H1 (cell line): ENCODE measurements at regions not wholly inside any gene's neighbourhood (a gene's known extent, or its start where the extent isn't known, plus 50 kb on each side); places are given as distances from the start of the nearest gene placed in this dataset.

Experiments
- CTCF ChIA-PET: fragments of 300-600 bp; sonication (Branson Sonifier 250); formaldehyde crosslinking; loops from one replicate; lab custom pipeline; 2021; ENCODE audit not compliant: partially characterized antibody; lab: Charles Lee
- POLR2A ChIA-PET: fragments of 300-600 bp; sonication (Branson Sonifier 250); formaldehyde crosslinking; loops from one replicate; lab custom pipeline; 2021; ENCODE audit warnings: inconsistent platforms; ENCODE audit not compliant: partially characterized antibody; lab: Charles Lee
- DNase-seq, 2 experiments: peaks; one replicate each; pipeline versions ENCODE4 v3.0.0 to v3.0.0-alpha.2; 2010 to 2022; ENCODE audit warnings: low spot score in 2 of 2, low read depth in 1 of 2, mixed read lengths in 1 of 2
- FAIRE-seq: peaks from 2 replicates; lab custom pipeline; 2011; peaks lifted over from hg19 to GRCh38; lab: Jason Lieb, UNC
- H2AFZ ChIP-seq: 2 replicates; pipeline ENCODE4 v1.8.1; 2012; ENCODE audit warnings: low read length, inconsistent platforms
- H2AK5ac ChIP-seq: 2 replicates; pipeline ENCODE4 v1.6.1; 2013; ENCODE audit warnings: low read depth, low read length
- H2BK120ac ChIP-seq: replicated peaks from 2 replicates; pipeline ENCODE3; 2013; ENCODE audit warnings: low read depth, low read length, inconsistent platforms
- H2BK12ac ChIP-seq: 2 replicates; pipeline ENCODE4 v1.6.1; 2013; ENCODE audit warnings: low read depth, low read length
- H2BK15ac ChIP-seq: 2 replicates; pipeline ENCODE4 v1.6.1; 2013; ENCODE audit warnings: low read length
- H2BK20ac ChIP-seq: 2 replicates; pipeline ENCODE4 v1.6.1; 2013; ENCODE audit warnings: low read length
- H2BK5ac ChIP-seq: 2 replicates; pipeline ENCODE4 v1.6.1; 2013; ENCODE audit warnings: low read depth, low read length
- H3K14ac ChIP-seq: 2 replicates; pipeline ENCODE4 v1.6.1; 2013; ENCODE audit warnings: inconsistent platforms; ENCODE audit not compliant: insufficient read length
- H3K18ac ChIP-seq: 2 replicates; pipeline ENCODE4 v1.6.1; 2013; ENCODE audit warnings: low read length; ENCODE audit errors: extremely low read depth
- H3K23ac ChIP-seq: 2 replicates; pipeline ENCODE4 v1.6.1; 2013; ENCODE audit warnings: inconsistent platforms; ENCODE audit not compliant: insufficient read length
- H3K23me2 ChIP-seq: 2 replicates; pipeline ENCODE4 v1.6.1; 2013; ENCODE audit warnings: low read depth, low read length
- H3K27ac ChIP-seq: 2 replicates; pipeline ENCODE4 v1.6.1; 2011; ENCODE audit warnings: low read depth, low read length, inconsistent platforms
- H3K27me3 ChIP-seq, 4 experiments: replicated peaks in 1 of 4; 1 replicate in 1 of 4; 2 replicates in 3 of 4; pipeline versions ENCODE4 v1.6.1 to v1.8.1; 2011 to 2013; ENCODE audit warnings: low read length in 3 of 4, mild to moderate bottlenecking in 3 of 4, inconsistent platforms in 2 of 4, mixed read lengths in 2 of 4, moderate library complexity in 1 of 4; ENCODE audit not compliant: control insufficient read depth in 3 of 4, insufficient read depth in 3 of 4; ENCODE audit errors: extremely low read depth in 1 of 4
- H3K36me3 ChIP-seq, 4 experiments: 2 replicates each; pipeline versions ENCODE4 v1.6.1 to v1.8.1; 2011 to 2013; ENCODE audit warnings: mild to moderate bottlenecking in 4 of 4, low read length in 3 of 4, moderate library complexity in 2 of 4, control low read depth in 1 of 4, inconsistent platforms in 1 of 4; ENCODE audit not compliant: insufficient read depth in 4 of 4, control insufficient read depth in 2 of 4
- H3K4ac ChIP-seq: replicated peaks from 2 replicates; pipeline ENCODE3; 2013; ENCODE audit warnings: low read length, low read depth, mixed read lengths, inconsistent platforms; ENCODE audit not compliant: insufficient read length
- H3K4me1 ChIP-seq, 4 experiments: replicated peaks in 1 of 4; 1 replicate in 1 of 4; 2 replicates in 3 of 4; pipeline versions ENCODE4 v1.6.1 to v1.8.1; 2011 to 2013; ENCODE audit warnings: low read length in 3 of 4, inconsistent platforms in 2 of 4, mixed read lengths in 1 of 4; ENCODE audit not compliant: insufficient read depth in 4 of 4, control insufficient read depth in 3 of 4
- H3K4me2 ChIP-seq, 2 experiments: 2 replicates each; pipeline versions ENCODE4 v1.6.1 to v1.8.1; 2011 to 2013; ENCODE audit warnings: low read depth in 2 of 2, low read length in 2 of 2, control low read depth in 1 of 2, inconsistent platforms in 1 of 2, mild to moderate bottlenecking in 1 of 2; ENCODE audit not compliant: insufficient read depth in 1 of 2
- H3K4me3 ChIP-seq, 4 experiments: fragments of 200-600, 300-600 bp in 1 of 4; sonication (generic), shearing (Covaris generic), sonication (Bioruptor Twin) in 1 of 4; 2 replicates each; pipeline versions ENCODE4 v1.5.1 to v1.8.1; 2011 to 2016; ENCODE audit warnings: low read length in 4 of 4, low read depth in 3 of 4, control low read depth in 2 of 4, inconsistent platforms in 2 of 4, mild to moderate bottlenecking in 2 of 4, mixed read lengths in 1 of 4, moderate library complexity in 1 of 4; ENCODE audit not compliant: insufficient read depth in 2 of 4; ENCODE audit errors: extremely low read depth in 1 of 4
- H3K56ac ChIP-seq: replicated peaks from 2 replicates; pipeline ENCODE3; 2013; ENCODE audit warnings: low read depth, mild to moderate bottlenecking, mixed read lengths, low read length, inconsistent platforms; ENCODE audit not compliant: insufficient read length
- H3K79me1 ChIP-seq: 2 replicates; pipeline ENCODE4 v1.6.1; 2013; ENCODE audit warnings: low read depth, low read length, control low read depth
- H3K79me2 ChIP-seq, 2 experiments: 2 replicates each; pipeline versions ENCODE4 v1.6.1 to v1.8.1; 2012 to 2013; ENCODE audit warnings: low read length in 2 of 2, mild to moderate bottlenecking in 2 of 2, inconsistent platforms in 1 of 2; ENCODE audit not compliant: insufficient read depth in 2 of 2, control insufficient read depth in 1 of 2
- H3K9ac ChIP-seq, 4 experiments: replicated peaks in 1 of 4; 1 replicate in 1 of 4; 2 replicates in 3 of 4; pipeline versions ENCODE4 v1.6.1 to v1.8.1; 2011 to 2013; ENCODE audit warnings: low read depth in 3 of 4, low read length in 3 of 4, control low read depth in 2 of 4, mild to moderate bottlenecking in 2 of 4, moderate library complexity in 2 of 4, inconsistent platforms in 1 of 4; ENCODE audit errors: extremely low read depth in 1 of 4
- H3K9me3 ChIP-seq, 2 experiments: 2 replicates each; pipeline versions ENCODE4 v1.6.1 to v1.8.1; 2012 to 2013; ENCODE audit warnings: mild to moderate bottlenecking in 2 of 2, moderate library complexity in 2 of 2, control low read depth in 1 of 2, inconsistent platforms in 1 of 2, low read depth in 1 of 2, low read length in 1 of 2, mixed read lengths in 1 of 2; ENCODE audit not compliant: insufficient read depth in 2 of 2
- H4K20me1 ChIP-seq, 2 experiments: replicated peaks in 1 of 2; 2 replicates each; pipeline versions ENCODE3 to v1.8.1; 2011 to 2013; ENCODE audit warnings: inconsistent platforms in 2 of 2, low read length in 2 of 2, mild to moderate bottlenecking in 1 of 2; ENCODE audit not compliant: insufficient read depth in 2 of 2, control insufficient read depth in 1 of 2
- H4K5ac ChIP-seq: 2 replicates; pipeline ENCODE4 v1.6.1; 2013; ENCODE audit warnings: low read length, low read depth, mixed read lengths, inconsistent platforms; ENCODE audit not compliant: insufficient read length
- H4K8ac ChIP-seq: 2 replicates; pipeline ENCODE4 v1.8.0; 2013; ENCODE audit warnings: mild to moderate bottlenecking, moderate library complexity, low read length, inconsistent platforms; ENCODE audit not compliant: insufficient read depth; ENCODE audit errors: extremely low read depth
- H4K91ac ChIP-seq: replicated peaks from 2 replicates; pipeline ENCODE3; 2013; ENCODE audit warnings: low read length, mixed read lengths, inconsistent platforms; ENCODE audit not compliant: insufficient read length
- EGR1 ChIP-seq: IDR thresholded peaks from 2 replicates; pipeline ENCODE4 v1.6.1; 2011; ENCODE audit warnings: low read depth, low read length, borderline replicate concordance
- KDM4A ChIP-seq: IDR thresholded peaks from one replicate; pipeline ENCODE4 v1.7.1; 2012; ENCODE audit warnings: low read depth, mild to moderate bottlenecking, moderate library complexity, low read length, inconsistent platforms; ENCODE audit not compliant: severe bottlenecking
- NRF1 ChIP-seq: IDR thresholded peaks from 2 replicates; pipeline ENCODE4 v1.6.1; 2011; ENCODE audit warnings: mild to moderate bottlenecking, low read depth, low read length, improper control_type of control experiment
- WGBS, 2 experiments: shearing (Covaris generic) in 1 of 2; methylation state at CpG; one replicate each; pipeline versions ENCODE4 v1.1.6 to v1.1.7; 2013 to 2015; ENCODE audit warnings: low lambda C conversion rate in 2 of 2, mixed read lengths in 2 of 2, inconsistent platforms in 1 of 2, low coverage in 1 of 2, missing lambda C conversion rate in 1 of 2; ENCODE audit not compliant: insufficient replicate concordance in 2 of 2, insufficient coverage in 1 of 2, insufficient read length in 1 of 2; ENCODE audit errors: extremely low coverage in 1 of 2, missing lambda C conversion rate in 1 of 2; 5-methylcytosine and 5-hydroxymethylcytosine counted together

GRCh38 chr22:48144318-48144717 lies 1381.9 kb downstream of the TBC1D22A start:
- H3K14ac ChIP-seq: no peak overlapping the region
- no peaks in the 10 kb centered on the region for H3K9me3 ChIP-seq
- H3K36me3 ChIP-seq: no peaks in the 10 kb centered on the region
- H3K18ac ChIP-seq: no peak overlapping the region
- ChIA-PET POLR2A (no interaction called here), CTCF (no interaction called here)
- no peak overlapping the region for H4K8ac ChIP-seq
- no peaks in the 10 kb centered on the region for H3K23me2 ChIP-seq
- peaks cover 0 to 12% (median 6%) of the 10 kb centered on the region in 4 experiments; a peak in 3 of 7 replicates for H3K27me3 ChIP-seq
- H2AK5ac ChIP-seq: no peak overlapping the region
- H3K4ac ChIP-seq: no peak overlapping the region
- H3K23ac ChIP-seq: no peak overlapping the region
- H3K4me2 ChIP-seq: no peak overlapping the region
- no peak overlapping the region for H2BK5ac ChIP-seq
- H2BK120ac ChIP-seq: no peak overlapping the region
- H4K20me1 ChIP-seq: no peaks in the 10 kb centered on the region
- H2BK12ac ChIP-seq: no peak overlapping the region
- H4K91ac ChIP-seq: no peak overlapping the region
- H4K5ac ChIP-seq: no peak overlapping the region
- FAIRE-seq: no peak
- H2BK20ac ChIP-seq: no peak overlapping the region
- no peak for DNase-seq
- H3K9ac ChIP-seq: no peak overlapping the region
- no peak overlapping the region for H2AFZ ChIP-seq
- H3K4me3 ChIP-seq: no peak overlapping the region
- no peaks in the 10 kb centered on the region for H3K79me1 ChIP-seq
- TF ChIP-seq KDM4A (no peak), NRF1 (no peak), EGR1 (no peak)
- H3K56ac ChIP-seq: no peak overlapping the region
- H3K4me1 ChIP-seq: peaks cover 5 to 17% (median 10%) of the 10 kb centered on the region in 4 experiments; a peak in 6 of 7 replicates
- H3K79me2 ChIP-seq: no peaks in the 10 kb centered on the region
- no peak overlapping the region for H2BK15ac ChIP-seq
- 93% methylated on average over 4 of the region's 4 CpGs; no CpG with 5 or more reads in 1 of the 2 experiments for WGBS, 2 experiments
- H3K27ac ChIP-seq: no peak overlapping the region
